T-helper 2 cell treated with Interferon-gamma antibody and Interleukin-4, amounts not matched to agents 5 μg/mL and 100 μg/mL, for 36 hours (primary cell): ENCODE measurements at regions not wholly inside any gene's neighbourhood (a gene's known extent, or its start where the extent isn't known, plus 50 kb on each side); places are given as distances from the start of the nearest gene placed in this dataset.
A peak's percentile ranks its signal among the peaks of the same experiment; 100 is the strongest.

Source experiments
- DNase-seq: peaks from one replicate; pipeline ENCODE4 v3.0.0; 2021; ENCODE audit warnings: low spot score
- H3K27ac Mint-ChIP-seq: one replicate; pipeline ENCODE4 v1.8.0; 2021; ENCODE audit warnings: mild to moderate bottlenecking, mixed read lengths
- H3K27me3 Mint-ChIP-seq: one replicate; pipeline ENCODE4 v1.8.0; 2021; ENCODE audit warnings: low read depth, mixed read lengths
- H3K36me3 Mint-ChIP-seq: one replicate; pipeline ENCODE4 v1.8.0; 2021; ENCODE audit warnings: low read depth, mixed read lengths
- H3K4me1 Mint-ChIP-seq: one replicate; pipeline ENCODE4 v1.8.0; 2021; ENCODE audit warnings: low read depth, mixed read lengths
- H3K4me3 Mint-ChIP-seq: one replicate; pipeline ENCODE4 v1.8.0; 2022; ENCODE audit warnings: mild to moderate bottlenecking, moderate library complexity, mixed read lengths
- H3K9me3 Mint-ChIP-seq: one replicate; pipeline ENCODE4 v1.8.0; 2021; ENCODE audit warnings: mixed read lengths

DNA sequence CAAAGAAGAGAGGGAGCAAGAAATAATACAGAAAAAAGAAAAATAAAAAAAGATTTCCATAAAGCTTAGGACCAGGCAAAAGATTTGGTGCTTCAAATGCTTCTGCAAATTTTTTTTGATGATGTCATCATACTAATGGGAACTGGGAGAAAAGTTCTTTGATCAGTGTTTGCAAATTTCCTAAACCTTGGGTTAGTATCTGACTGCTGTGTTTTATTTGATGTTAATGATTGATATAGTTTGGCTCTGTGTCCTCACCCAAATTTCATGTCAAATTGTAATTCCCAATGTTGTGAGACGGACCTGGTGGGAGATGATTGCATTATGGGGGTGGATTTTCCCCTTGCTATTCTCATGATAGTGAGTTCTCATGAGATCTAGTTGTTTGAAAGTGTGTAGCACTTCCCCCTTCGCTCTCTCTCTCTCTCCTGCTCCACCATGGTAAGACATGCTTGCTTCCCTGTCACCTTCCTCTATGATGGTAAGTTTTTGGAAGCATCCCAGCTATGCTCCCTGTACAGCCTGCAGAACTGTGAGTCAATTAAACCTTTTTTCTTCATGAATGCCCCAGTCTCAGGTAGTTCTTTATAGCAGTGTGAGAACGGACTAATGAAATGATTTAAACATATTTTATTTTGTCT is 72.6 kb downstream of the TMEM100 start:
- H3K27ac Mint-ChIP-seq: no peak overlapping the region

DNA sequence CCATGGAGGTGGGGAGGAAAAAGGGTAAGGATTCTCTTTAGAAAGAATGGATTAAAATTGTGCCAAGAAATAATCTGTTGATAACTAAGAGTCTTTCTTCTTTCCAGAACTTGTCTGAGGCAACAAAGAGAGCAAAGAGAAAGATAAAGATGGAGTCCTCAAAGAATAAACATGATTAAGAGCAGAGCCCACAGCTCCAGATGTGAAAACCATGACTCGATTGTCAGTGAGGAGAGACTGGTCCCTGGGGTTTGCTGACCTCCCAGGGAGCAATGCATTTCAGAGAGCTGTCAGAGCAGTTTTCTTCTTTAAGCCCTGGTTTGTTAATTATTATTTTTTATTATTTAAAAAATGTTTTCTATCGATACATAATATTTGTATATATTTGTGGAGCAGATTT is 74.6 kb downstream of the TMEM100 start:
- H3K4me3 Mint-ChIP-seq: no peak overlapping the region
- peaks cover 12% of the 10 kb centered on the region for H3K27me3 Mint-ChIP-seq
- DNase-seq: no peak
- H3K4me1 Mint-ChIP-seq: no peaks in the 10 kb centered on the region
- H3K9me3 Mint-ChIP-seq: no peaks in the 10 kb centered on the region
- H3K36me3 Mint-ChIP-seq: no peaks in the 10 kb centered on the region
- H3K27ac Mint-ChIP-seq: no peak overlapping the region

More for the DNA sequence above, 72.6 kb downstream of the TMEM100 start:
- H3K27me3 Mint-ChIP-seq: peaks cover 12% of the 10 kb centered on the region
- DNase-seq: no peak
- no peaks in the 10 kb centered on the region for H3K4me1 Mint-ChIP-seq
- H3K4me3 Mint-ChIP-seq: no peak overlapping the region
- no peaks in the 10 kb centered on the region for H3K9me3 Mint-ChIP-seq
- no peaks in the 10 kb centered on the region for H3K36me3 Mint-ChIP-seq

DNA sequence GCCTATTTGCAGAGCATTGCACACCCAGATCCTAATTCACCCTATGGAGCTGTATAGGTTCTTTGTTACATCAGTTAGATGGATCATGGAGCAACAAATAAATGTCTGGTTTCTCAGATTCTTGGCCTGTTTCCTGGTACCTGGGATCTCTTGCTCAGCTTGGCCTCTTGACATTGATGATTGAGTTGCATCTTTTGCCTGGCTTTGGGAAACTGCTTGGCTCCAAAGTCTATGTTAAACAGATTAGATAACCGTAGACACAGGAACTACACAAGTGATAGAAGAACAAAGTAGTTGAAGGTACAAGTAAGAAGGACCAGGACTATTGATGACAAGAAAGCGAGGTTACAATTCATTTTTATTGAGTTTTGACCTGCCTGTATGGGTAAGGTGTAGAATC is 77.3 kb downstream of the TMEM100 start:
- Mint-ChIP-seq H3K9me3 (no peaks in the 10 kb centered on the region), H3K4me1 (no peaks in the 10 kb centered on the region), H3K27me3 (peaks cover 9% of the 10 kb centered on the region), H3K36me3 (no peaks in the 10 kb centered on the region), H3K27ac (no peak overlapping the region), H3K4me3 (no peak overlapping the region)
- no peak for DNase-seq

GRCh38 chr17:55644346-55644745 is 78.3 kb downstream of the TMEM100 start:
- H3K9me3 Mint-ChIP-seq: no peaks in the 10 kb centered on the region
- DNase-seq: no peak
- H3K36me3 Mint-ChIP-seq: no peaks in the 10 kb centered on the region
- no peaks in the 10 kb centered on the region for H3K4me1 Mint-ChIP-seq
- no peak overlapping the region for H3K4me3 Mint-ChIP-seq
- peaks cover 7% of the 10 kb centered on the region for H3K27me3 Mint-ChIP-seq
- H3K27ac Mint-ChIP-seq: no peak overlapping the region

- no peaks in the 10 kb centered on the region for H3K4me1 Mint-ChIP-seq
- no peak overlapping the region for H3K27ac Mint-ChIP-seq
- H3K36me3 Mint-ChIP-seq: no peaks in the 10 kb centered on the region
- peaks cover 4% of the 10 kb centered on the region for H3K27me3 Mint-ChIP-seq
- no peaks in the 10 kb centered on the region for H3K9me3 Mint-ChIP-seq
- H3K4me3 Mint-ChIP-seq: no peak overlapping the region
- DNase-seq: no peak
These were observed 79.9 kb downstream of the TMEM100 start for GRCh38 chr17:55642741-55643140.

- H3K4me1 Mint-ChIP-seq: no peaks in the 10 kb centered on the region
These were observed 81.0 kb downstream of the TMEM100 start for GRCh38 chr17:55641676-55642081.

GRCh38 chr17:55639096-55639495 is 83.6 kb downstream of the TMEM100 start:
- H3K9me3 Mint-ChIP-seq: no peaks in the 10 kb centered on the region
- no peak overlapping the region for H3K4me3 Mint-ChIP-seq
- H3K27ac Mint-ChIP-seq: no peak overlapping the region
- H3K36me3 Mint-ChIP-seq: no peaks in the 10 kb centered on the region
- DNase-seq: no peak
- peaks cover 5% of the 10 kb centered on the region for H3K27me3 Mint-ChIP-seq
- no peaks in the 10 kb centered on the region for H3K4me1 Mint-ChIP-seq

More at GRCh38 chr17:55641676-55642081, 81.0 kb downstream of the TMEM100 start:
- DNase-seq: peak; percentile 8
- H3K9me3 Mint-ChIP-seq: no peaks in the 10 kb centered on the region
- H3K27ac Mint-ChIP-seq: no peak overlapping the region
- no peaks in the 10 kb centered on the region for H3K27me3 Mint-ChIP-seq
- H3K36me3 Mint-ChIP-seq: no peaks in the 10 kb centered on the region
- H3K4me3 Mint-ChIP-seq: no peak overlapping the region

- Mint-ChIP-seq H3K9me3 (no peaks in the 10 kb centered on the region), H3K27me3 (peaks cover 11% of the 10 kb centered on the region), H3K36me3 (no peaks in the 10 kb centered on the region), H3K4me1 (no peaks in the 10 kb centered on the region), H3K4me3 (no peak overlapping the region), H3K27ac (no peak overlapping the region)
- no peak for DNase-seq
These were observed 87.3 kb downstream of the TMEM100 start for GRCh38 chr17:55635253-55635914.

DNA sequence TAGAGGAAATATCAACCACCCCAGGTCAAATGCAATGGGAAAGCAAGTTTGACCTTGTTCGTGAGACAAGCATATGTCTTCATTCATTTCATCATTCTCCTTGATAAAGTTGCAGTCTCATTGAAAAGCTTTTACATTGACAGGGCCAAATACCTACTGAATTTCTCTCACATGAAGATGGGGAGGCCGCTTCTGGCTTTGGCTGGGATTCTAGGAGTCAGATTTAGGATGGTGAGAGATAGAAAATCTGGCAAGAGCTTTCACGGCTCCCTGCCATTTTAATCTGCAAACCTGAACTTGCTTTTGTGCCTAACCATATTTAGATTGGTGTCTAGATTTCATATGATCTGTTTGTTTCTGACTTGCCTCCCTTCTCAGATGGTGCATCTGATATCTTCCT is 88.0 kb downstream of the TMEM100 start:
- Mint-ChIP-seq H3K27me3 (peaks cover 14% of the 10 kb centered on the region), H3K9me3 (no peaks in the 10 kb centered on the region), H3K4me1 (no peaks in the 10 kb centered on the region), H3K36me3 (no peaks in the 10 kb centered on the region), H3K27ac (no peak overlapping the region), H3K4me3 (no peak overlapping the region)
- DNase-seq: no peak

DNA sequence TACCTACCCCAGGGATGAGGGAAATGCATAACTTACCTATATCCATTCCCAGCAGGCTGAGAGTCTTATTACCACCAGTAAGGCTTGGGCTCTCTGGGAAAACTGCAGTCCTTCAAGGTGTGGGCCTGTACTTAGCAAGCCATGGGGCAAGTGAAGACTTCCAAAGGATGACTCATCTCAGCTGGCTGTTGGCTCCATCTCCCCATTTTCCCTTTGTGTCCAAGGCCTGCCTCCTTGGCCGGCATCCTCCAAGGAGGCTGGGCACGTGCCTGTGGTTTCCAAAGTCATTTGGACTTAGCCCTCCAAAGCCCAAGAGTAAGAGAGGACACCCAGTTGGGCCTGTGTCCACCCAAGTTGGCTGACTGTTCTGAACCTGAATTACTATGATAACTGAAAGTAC is 89.8 kb downstream of the TMEM100 start:
- Mint-ChIP-seq H3K4me3 (no peak overlapping the region), H3K27me3 (peaks cover 14% of the 10 kb centered on the region), H3K36me3 (no peaks in the 10 kb centered on the region), H3K27ac (no peak overlapping the region), H3K4me1 (no peaks in the 10 kb centered on the region), H3K9me3 (no peaks in the 10 kb centered on the region)
- DNase-seq: no peak

GRCh38 chr17:55632236-55632635 is 90.4 kb downstream of the TMEM100 start:
- Mint-ChIP-seq H3K9me3 (no peaks in the 10 kb centered on the region), H3K4me1 (no peaks in the 10 kb centered on the region), H3K4me3 (no peak overlapping the region), H3K27ac (no peak overlapping the region), H3K36me3 (no peaks in the 10 kb centered on the region), H3K27me3 (peaks cover 14% of the 10 kb centered on the region)
- no peak for DNase-seq

- Mint-ChIP-seq H3K9me3 (no peaks in the 10 kb centered on the region), H3K27ac (no peak overlapping the region), H3K27me3 (peaks cover 14% of the 10 kb centered on the region), H3K4me3 (no peak overlapping the region), H3K36me3 (no peaks in the 10 kb centered on the region), H3K4me1 (peaks cover 5% of the 10 kb centered on the region)
- no peak for DNase-seq
These were observed 92.7 kb downstream of the TMEM100 start for GRCh38 chr17:55629995-55630394.

DNA sequence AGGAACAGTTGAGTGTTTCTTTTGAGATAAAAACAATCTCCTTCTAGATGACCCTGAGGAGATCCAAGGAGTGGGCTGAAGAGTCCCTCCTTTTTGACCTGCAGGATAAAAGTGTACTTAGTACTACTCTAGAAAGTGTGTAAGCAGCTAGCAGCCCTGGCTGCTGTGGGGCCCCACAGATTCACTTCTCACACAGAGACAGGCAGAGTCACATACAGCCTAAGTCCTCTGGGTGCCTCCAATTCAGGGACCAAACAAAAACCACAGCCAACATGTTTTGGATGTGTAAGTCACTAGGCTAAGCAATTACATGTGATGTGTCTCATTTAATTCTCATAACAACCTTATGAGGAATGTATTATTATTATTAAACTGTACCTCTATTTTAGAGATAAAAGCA is 97.1 kb downstream of the TMEM100 start:
- peak overlapping the region; percentile 11 for H3K4me3 Mint-ChIP-seq
- no peak for DNase-seq
- H3K27ac Mint-ChIP-seq: no peak overlapping the region
- H3K27me3 Mint-ChIP-seq: peaks cover 17% of the 10 kb centered on the region
- H3K36me3 Mint-ChIP-seq: no peaks in the 10 kb centered on the region
- no peaks in the 10 kb centered on the region for H3K9me3 Mint-ChIP-seq
- H3K4me1 Mint-ChIP-seq: peaks cover 11% of the 10 kb centered on the region

DNA sequence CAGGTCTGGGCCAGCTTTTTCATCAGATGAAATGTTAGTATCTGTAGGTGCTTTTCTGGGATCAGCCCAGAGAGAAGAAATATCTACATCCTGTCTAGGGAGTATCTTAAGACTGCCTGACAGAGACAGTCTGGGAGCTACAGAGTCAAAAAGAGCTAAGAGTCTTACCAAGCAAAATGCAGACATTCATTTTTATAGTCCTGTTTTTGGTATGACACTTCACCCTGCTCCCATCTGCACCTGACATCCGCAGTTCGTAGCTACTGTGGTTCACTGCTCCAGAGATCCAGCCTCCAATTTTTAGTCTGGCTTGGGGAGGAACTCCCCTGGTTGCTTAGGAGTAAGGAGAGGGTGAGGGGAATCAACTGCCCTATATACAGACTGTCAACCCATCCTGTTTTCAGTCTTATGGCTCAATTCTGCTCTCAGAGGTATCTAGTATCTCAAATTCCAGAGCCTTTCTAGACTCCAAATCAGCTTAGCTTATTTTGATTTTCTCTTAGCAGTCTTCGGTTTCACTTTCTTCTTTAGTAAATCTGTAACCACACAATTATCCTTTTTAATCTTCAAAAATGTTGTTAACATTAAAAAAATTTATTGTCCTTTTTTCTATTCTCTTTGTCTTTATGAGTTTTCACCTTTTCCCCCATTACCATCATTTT is 97.8 kb downstream of the TMEM100 start:
- no peaks in the 10 kb centered on the region for H3K9me3 Mint-ChIP-seq
- no peaks in the 10 kb centered on the region for H3K36me3 Mint-ChIP-seq
- H3K4me3 Mint-ChIP-seq: peak overlapping the region; percentile 11
- no peak for DNase-seq
- H3K27ac Mint-ChIP-seq: no peak overlapping the region
- peaks cover 17% of the 10 kb centered on the region for H3K27me3 Mint-ChIP-seq
- peaks cover 11% of the 10 kb centered on the region for H3K4me1 Mint-ChIP-seq
